ENCODE measurements at regions not wholly inside any gene's neighbourhood (a gene's known extent, or its start where the extent isn't known, plus 50 kb on each side); places are given as distances from the start of the nearest gene placed in this dataset.
A peak's percentile ranks its signal among the peaks of the same experiment; 100 is the strongest.

- DNase-seq, result peak; percentile 5
Observed at GRCh38 chr7:115417662-115418061, 495.8 kb downstream of the MDFIC start.

GRCh38 chr7:115410972-115411686 lies 489.2 kb downstream of the MDFIC start:
- H3K4me2 ChIP-seq (ENCODE audit: low read length), result no peak overlapping the region
- H3K23ac ChIP-seq (ENCODE audit: low read length), result no peak overlapping the region
- H2BK120ac ChIP-seq (ENCODE audit: low read depth, low read length), result no peak overlapping the region
- no peak overlapping the region for H3K18ac ChIP-seq (ENCODE audit: low read length)
- no peak overlapping the region for H3K27ac ChIP-seq (ENCODE audit: low read depth, low read length)
- WGBS (ENCODE audit: extremely low coverage, insufficient coverage, low lambda C conversion rate), result no CpG with 5 or more reads among the region's 3 CpGs
- H3K4ac ChIP-seq (ENCODE audit: low read depth, low read length), result no peak overlapping the region
- no peak overlapping the region for H4K8ac ChIP-seq (ENCODE audit: low read depth, low read length)
- no peak overlapping the region for H3K4me3 ChIP-seq (ENCODE audit: low read length)
- H3K4me1 ChIP-seq (ENCODE audit: control insufficient read depth, low read depth, low read length), result no peaks in the 10 kb centered on the region
- no peaks in the 10 kb centered on the region for H3K79me1 ChIP-seq (ENCODE audit: low read length)
- H3K36me3 ChIP-seq (ENCODE audit: control insufficient read depth, insufficient read depth, low read length), result no peaks in the 10 kb centered on the region
- no peak overlapping the region for H3K9ac ChIP-seq (ENCODE audit: low read length)
- DNase-seq, result no peak
- no peaks in the 10 kb centered on the region for H3K27me3 ChIP-seq (ENCODE audit: insufficient read depth, low read length, poor library complexity)
- no peak overlapping the region for H2AK5ac ChIP-seq (ENCODE audit: low read length)
- H3K56ac ChIP-seq (ENCODE audit: low read length), result no peak overlapping the region
- no peaks in the 10 kb centered on the region for H3K79me2 ChIP-seq (ENCODE audit: control insufficient read depth, insufficient read depth, low read length)
- H4K5ac ChIP-seq (ENCODE audit: low read length), result no peak overlapping the region
- H2BK15ac ChIP-seq (replicated peaks; ENCODE audit: low read depth), result no peak overlapping the region
- H2BK5ac ChIP-seq (ENCODE audit: low read length), result no peak overlapping the region

More at GRCh38 chr7:115417662-115418061, 495.8 kb downstream of the MDFIC start:
- Histone ChIP-seq H2BK15ac (replicated peaks; ENCODE audit: low read depth) (no peak overlapping the region), H4K5ac (ENCODE audit: low read length) (no peak overlapping the region), H3K9ac (ENCODE audit: low read length) (no peak overlapping the region), H3K4me3 (ENCODE audit: low read length) (no peak overlapping the region), H3K36me3 (ENCODE audit: control insufficient read depth, insufficient read depth, low read length) (no peaks in the 10 kb centered on the region), H3K4me1 (ENCODE audit: control insufficient read depth, low read depth, low read length) (no peaks in the 10 kb centered on the region), H3K4ac (ENCODE audit: low read depth, low read length) (no peak overlapping the region), H3K79me2 (ENCODE audit: control insufficient read depth, insufficient read depth, low read length) (no peaks in the 10 kb centered on the region), H3K27ac (ENCODE audit: low read depth, low read length) (no peak overlapping the region), H2AK5ac (ENCODE audit: low read length) (no peak overlapping the region), H3K23ac (ENCODE audit: low read length) (no peak overlapping the region), H3K79me1 (ENCODE audit: low read length) (no peaks in the 10 kb centered on the region), H3K4me2 (ENCODE audit: low read length) (no peak overlapping the region), H4K8ac (ENCODE audit: low read depth, low read length) (no peak overlapping the region), H3K56ac (ENCODE audit: low read length) (no peak overlapping the region), H3K27me3 (ENCODE audit: insufficient read depth, low read length, poor library complexity) (no peaks in the 10 kb centered on the region), H3K18ac (ENCODE audit: low read length) (no peak overlapping the region), H2BK120ac (ENCODE audit: low read depth, low read length) (no peak overlapping the region), H2BK5ac (ENCODE audit: low read length) (no peak overlapping the region)
- no CpG with 5 or more reads among the region's 4 CpGs for WGBS (ENCODE audit: extremely low coverage, insufficient coverage, low lambda C conversion rate)

- DNase-seq, result no peak
- H3K18ac ChIP-seq (ENCODE audit: low read length), result no peak overlapping the region
Observed at GRCh38 chr7:115410434-115410820, 488.5 kb downstream of the MDFIC start.

GRCh38 chr7:115409682-115410433 lies 488.0 kb downstream of the MDFIC start:
- H3K9ac ChIP-seq (ENCODE audit: low read length), result no peak overlapping the region
- H2AK5ac ChIP-seq (ENCODE audit: low read length), result no peak overlapping the region
- H3K4ac ChIP-seq (ENCODE audit: low read depth, low read length), result no peak overlapping the region
- H2BK15ac ChIP-seq (replicated peaks; ENCODE audit: low read depth), result no peak overlapping the region
- no peak overlapping the region for H2BK120ac ChIP-seq (ENCODE audit: low read depth, low read length)
- H2BK5ac ChIP-seq (ENCODE audit: low read length), result no peak overlapping the region
- WGBS (ENCODE audit: extremely low coverage, insufficient coverage, low lambda C conversion rate), result no CpG with 5 or more reads among the region's 3 CpGs
- H3K56ac ChIP-seq (ENCODE audit: low read length), result no peak overlapping the region
- no peaks in the 10 kb centered on the region for H3K4me1 ChIP-seq (ENCODE audit: control insufficient read depth, low read depth, low read length)
- no peaks in the 10 kb centered on the region for H3K27me3 ChIP-seq (ENCODE audit: insufficient read depth, low read length, poor library complexity)
- H3K4me2 ChIP-seq (ENCODE audit: low read length), result no peak overlapping the region
- no peak overlapping the region for H4K5ac ChIP-seq (ENCODE audit: low read length)
- H3K23ac ChIP-seq (ENCODE audit: low read length), result no peak overlapping the region
- H3K36me3 ChIP-seq (ENCODE audit: control insufficient read depth, insufficient read depth, low read length), result no peaks in the 10 kb centered on the region
- no peak overlapping the region for H3K4me3 ChIP-seq (ENCODE audit: low read length)
- H3K79me2 ChIP-seq (ENCODE audit: control insufficient read depth, insufficient read depth, low read length), result no peaks in the 10 kb centered on the region
- H4K8ac ChIP-seq (ENCODE audit: low read depth, low read length), result no peak overlapping the region
- H3K79me1 ChIP-seq (ENCODE audit: low read length), result no peaks in the 10 kb centered on the region
- DNase-seq, result no peak
- H3K18ac ChIP-seq (ENCODE audit: low read length), result no peak overlapping the region
- no peak overlapping the region for H3K27ac ChIP-seq (ENCODE audit: low read depth, low read length)

More at GRCh38 chr7:115410434-115410820, 488.5 kb downstream of the MDFIC start:
- H3K56ac ChIP-seq (ENCODE audit: low read length), result no peak overlapping the region
- WGBS (ENCODE audit: extremely low coverage, insufficient coverage, low lambda C conversion rate), result no CpG with 5 or more reads among the region's 4 CpGs
- H3K27me3 ChIP-seq (ENCODE audit: insufficient read depth, low read length, poor library complexity), result no peaks in the 10 kb centered on the region
- H3K23ac ChIP-seq (ENCODE audit: low read length), result no peak overlapping the region
- no peak overlapping the region for H4K8ac ChIP-seq (ENCODE audit: low read depth, low read length)
- no peak overlapping the region for H2BK120ac ChIP-seq (ENCODE audit: low read depth, low read length)
- no peak overlapping the region for H2BK15ac ChIP-seq (replicated peaks; ENCODE audit: low read depth)
- H3K79me1 ChIP-seq (ENCODE audit: low read length), result no peaks in the 10 kb centered on the region
- H4K5ac ChIP-seq (ENCODE audit: low read length), result no peak overlapping the region
- H3K36me3 ChIP-seq (ENCODE audit: control insufficient read depth, insufficient read depth, low read length), result no peaks in the 10 kb centered on the region
- H2AK5ac ChIP-seq (ENCODE audit: low read length), result no peak overlapping the region
- H3K4me1 ChIP-seq (ENCODE audit: control insufficient read depth, low read depth, low read length), result no peaks in the 10 kb centered on the region
- no peak overlapping the region for H3K4me3 ChIP-seq (ENCODE audit: low read length)
- H3K4ac ChIP-seq (ENCODE audit: low read depth, low read length), result no peak overlapping the region
- no peak overlapping the region for H3K27ac ChIP-seq (ENCODE audit: low read depth, low read length)
- H3K4me2 ChIP-seq (ENCODE audit: low read length), result no peak overlapping the region
- no peak overlapping the region for H3K9ac ChIP-seq (ENCODE audit: low read length)
- H3K79me2 ChIP-seq (ENCODE audit: control insufficient read depth, insufficient read depth, low read length), result no peaks in the 10 kb centered on the region
- no peak overlapping the region for H2BK5ac ChIP-seq (ENCODE audit: low read length)

GRCh38 chr7:115406219-115406618 lies 484.3 kb downstream of the MDFIC start:
- Histone ChIP-seq H3K4me2 (ENCODE audit: low read length) (no peak overlapping the region), H3K36me3 (ENCODE audit: control insufficient read depth, insufficient read depth, low read length) (no peaks in the 10 kb centered on the region), H4K8ac (ENCODE audit: low read depth, low read length) (no peak overlapping the region), H4K5ac (ENCODE audit: low read length) (no peak overlapping the region), H2BK15ac (replicated peaks; ENCODE audit: low read depth) (no peak overlapping the region), H3K79me2 (ENCODE audit: control insufficient read depth, insufficient read depth, low read length) (no peaks in the 10 kb centered on the region), H3K4me3 (ENCODE audit: low read length) (no peak overlapping the region), H2BK120ac (ENCODE audit: low read depth, low read length) (no peak overlapping the region), H2AK5ac (ENCODE audit: low read length) (no peak overlapping the region), H3K4ac (ENCODE audit: low read depth, low read length) (no peak overlapping the region), H3K27ac (ENCODE audit: low read depth, low read length) (no peak overlapping the region), H3K4me1 (ENCODE audit: control insufficient read depth, low read depth, low read length) (no peaks in the 10 kb centered on the region), H3K27me3 (ENCODE audit: insufficient read depth, low read length, poor library complexity) (no peaks in the 10 kb centered on the region), H3K9ac (ENCODE audit: low read length) (no peak overlapping the region), H3K23ac (ENCODE audit: low read length) (no peak overlapping the region), H2BK5ac (ENCODE audit: low read length) (no peak overlapping the region), H3K18ac (ENCODE audit: low read length) (no peak overlapping the region), H3K56ac (ENCODE audit: low read length) (no peak overlapping the region), H3K79me1 (ENCODE audit: low read length) (no peaks in the 10 kb centered on the region)
- no peak for DNase-seq

Data from mesendoderm (in vitro differentiated cells).